Astrocyte of the cerebellum (primary cell): ENCODE measurements at regions not wholly inside any gene's neighbourhood (a gene's known extent, or its start where the extent isn't known, plus 50 kb on each side); places are given as distances from the start of the nearest gene placed in this dataset.
"Not testable (repeated sequence)": the region's sequence is repeated elsewhere in the genome, so short reads cannot be mapped to it uniquely, and the experiment has no call there.

Source experiments
- DNase-seq: peaks from one replicate; pipeline ENCODE4 v3.0.0-alpha.2; 2011; ENCODE audit warnings: low read depth
- H3K4me3 ChIP-seq: 2 replicates; pipeline ENCODE4 v1.5.1; 2011; ENCODE audit warnings: mild to moderate bottlenecking, low read depth, low read length, moderate library complexity
- CTCF ChIP-seq: IDR thresholded peaks from 2 replicates; pipeline ENCODE4 v1.5.1; 2012; ENCODE audit warnings: low read length, low read depth, moderate library complexity, mild to moderate bottlenecking; ENCODE audit errors: missing control alignments
- in situ Hi-C: cut with HindIII; loops from 2 replicates; pipeline ENCODE4 v1.10.0; 2017; ENCODE audit warnings: low sequenced_read_pairs

GRCh38 chr18:45339810-45340550, 275.3 kb upstream of the SLC14A2 start:
- no peak for TF ChIP-seq CTCF
- in situ Hi-C loops, result no loop called here
- DNase-seq, result no peak
- no peak overlapping the region for H3K4me3 ChIP-seq

GRCh38 chr18:45340884-45341283, 274.4 kb upstream of the SLC14A2 start:
- in situ Hi-C loops, result no loop called here

GRCh38 chr18:45341454-45341853, 273.8 kb upstream of the SLC14A2 start:
- in situ Hi-C loops, result no loop called here
- no peak for DNase-seq
- no peak overlapping the region for H3K4me3 ChIP-seq
- no peak for TF ChIP-seq CTCF

More at GRCh38 chr18:45340884-45341283, 274.4 kb upstream of the SLC14A2 start:
- no peak for DNase-seq
- no peak overlapping the region for H3K4me3 ChIP-seq
- TF ChIP-seq CTCF, result no peak

- DNase-seq, result no peak
- in situ Hi-C loops, result no loop called here
- no peak for TF ChIP-seq CTCF
- no peak overlapping the region for H3K4me3 ChIP-seq
These were observed 273.1 kb upstream of the SLC14A2 start for GRCh38 chr18:45342166-45342565.

GRCh38 chr18:45342653-45343052, 272.6 kb upstream of the SLC14A2 start:
- in situ Hi-C loops, result no loop called here
- no peak for DNase-seq
- no peak overlapping the region for H3K4me3 ChIP-seq
- no peak for TF ChIP-seq CTCF

- no peak for TF ChIP-seq CTCF
These were observed 271.9 kb upstream of the SLC14A2 start for GRCh38 chr18:45343365-45343764.

GRCh38 chr18:45344680-45345079, 270.6 kb upstream of the SLC14A2 start:
- H3K4me3 ChIP-seq, in situ Hi-C loops, DNase-seq: not testable (repeated sequence)

More at GRCh38 chr18:45343365-45343764, 271.9 kb upstream of the SLC14A2 start:
- H3K4me3 ChIP-seq, result no peak overlapping the region
- in situ Hi-C loops, result no loop called here
- DNase-seq, result no peak
